Liver (tissue), 7 donors: ENCODE measurements at regions not wholly inside any gene's neighbourhood (a gene's known extent, or its start where the extent isn't known, plus 50 kb on each side); places are given as distances from the start of the nearest gene placed in this dataset.

Experiments
- DNase-seq: peaks from one replicate; pipeline ENCODE4 v3.0.0-alpha.2; 2017; ENCODE audit warnings: low spot score
- H3K27ac ChIP-seq, 2 donors: one replicate each; pipeline ENCODE4 v1.7.0; 2013; ENCODE audit warnings: inconsistent platforms in 2 of 2, low read length in 2 of 2, control low read depth in 1 of 2, low read depth in 1 of 2, mild to moderate bottlenecking in 1 of 2
- H3K27me3 ChIP-seq, 4 donors: one replicate each; pipeline versions ENCODE4 v1.6.1 to v1.7.0; 2013; ENCODE audit warnings: low read length in 3 of 4, inconsistent platforms in 1 of 4, mild to moderate bottlenecking in 1 of 4, moderate library complexity in 1 of 4; ENCODE audit not compliant: control insufficient read depth in 4 of 4, insufficient read depth in 4 of 4
- H3K36me3 ChIP-seq, 4 donors: one replicate each; pipeline versions ENCODE4 v1.6.1 to v1.7.0; 2013; ENCODE audit warnings: low read length in 3 of 4, mild to moderate bottlenecking in 3 of 4, low read depth in 1 of 4, moderate library complexity in 1 of 4; ENCODE audit not compliant: control insufficient read depth in 4 of 4, insufficient read depth in 3 of 4
- H3K4me1 ChIP-seq, 4 donors: one replicate each; pipeline versions ENCODE4 v1.6.1 to v1.7.0; 2013; ENCODE audit warnings: low read length in 3 of 4, mild to moderate bottlenecking in 3 of 4, moderate library complexity in 1 of 4; ENCODE audit not compliant: control insufficient read depth in 4 of 4, insufficient read depth in 4 of 4
- H3K4me3 ChIP-seq, 3 donors: one replicate each; pipeline versions ENCODE4 v1.6.1 to v1.7.0; 2013; ENCODE audit warnings: low read length in 3 of 3, control low read depth in 1 of 3, low read depth in 1 of 3, mild to moderate bottlenecking in 1 of 3
- H3K9ac ChIP-seq, 2 donors: one replicate each; pipeline ENCODE4 v1.7.0; 2013; ENCODE audit warnings: low read length in 2 of 2, mild to moderate bottlenecking in 2 of 2, moderate library complexity in 2 of 2, control low read depth in 1 of 2, low read depth in 1 of 2
- H3K9me3 ChIP-seq, 4 donors: one replicate each; pipeline versions ENCODE4 v1.6.1 to v1.7.0; 2013; ENCODE audit warnings: low read length in 3 of 4; ENCODE audit not compliant: control insufficient read depth in 4 of 4
- ATF3 ChIP-seq: IDR thresholded peaks from 2 replicates; pipeline ENCODE4 v1.6.1; 2016; ENCODE audit warnings: antibody characterized with exemption
- EGR1 ChIP-seq, 2 donors: IDR thresholded peaks; 2 replicates each; pipeline ENCODE4 v1.6.1; 2016 to 2018; ENCODE audit warnings: antibody characterized with exemption in 2 of 2, low read depth in 2 of 2
- FOXA1 ChIP-seq: IDR thresholded peaks from 2 replicates; pipeline ENCODE4 v1.6.1; 2016; ENCODE audit warnings: antibody characterized with exemption
- FOXA2 ChIP-seq: IDR thresholded peaks from 2 replicates; pipeline ENCODE4 v1.6.1; 2016; ENCODE audit warnings: antibody characterized with exemption
- GABPA ChIP-seq, 2 donors: IDR thresholded peaks in 1 of 2; conservative IDR thresholded peaks in 1 of 2; 2 replicates each; pipeline ENCODE4 v1.6.1; 2016; ENCODE audit warnings: antibody characterized with exemption in 2 of 2, mild to moderate bottlenecking in 1 of 2, moderate library complexity in 1 of 2
- HNF4A ChIP-seq, 2 donors: conservative IDR thresholded peaks; 2 replicates each; pipeline ENCODE4 v1.6.1; 2016; ENCODE audit warnings: antibody characterized with exemption in 2 of 2, mild to moderate bottlenecking in 2 of 2
- HNF4G ChIP-seq: IDR thresholded peaks from 2 replicates; pipeline ENCODE4 v1.6.1; 2016; ENCODE audit warnings: antibody characterized with exemption
- JUND ChIP-seq, 2 donors: IDR thresholded peaks; 2 replicates each; pipeline ENCODE4 v1.6.1; 2016; ENCODE audit warnings: antibody characterized with exemption in 2 of 2
- MAX ChIP-seq: IDR thresholded peaks from 2 replicates; pipeline ENCODE4 v1.6.1; 2016; ENCODE audit warnings: antibody characterized with exemption
- NR2F2 ChIP-seq: IDR thresholded peaks from 2 replicates; pipeline ENCODE4 v1.6.1; 2016; ENCODE audit warnings: antibody characterized with exemption
- RAD21 ChIP-seq, 2 donors: IDR thresholded peaks; 2 replicates each; pipeline ENCODE4 v1.6.1; 2016; ENCODE audit warnings: antibody characterized with exemption in 2 of 2, mild to moderate bottlenecking in 2 of 2
- RXRA ChIP-seq, 2 donors: IDR thresholded peaks; 2 replicates each; pipeline ENCODE4 v1.6.1; 2017 to 2018; ENCODE audit warnings: antibody characterized with exemption in 2 of 2, mild to moderate bottlenecking in 1 of 2
- SP1 ChIP-seq: IDR thresholded peaks from 2 replicates; pipeline ENCODE4 v1.6.1; 2018; ENCODE audit warnings: antibody characterized with exemption, mild to moderate bottlenecking
- TAF1 ChIP-seq: conservative IDR thresholded peaks from 2 replicates; pipeline ENCODE4 v1.6.1; 2016; ENCODE audit warnings: antibody characterized with exemption, mild to moderate bottlenecking
- YY1 ChIP-seq: IDR thresholded peaks from 2 replicates; pipeline ENCODE4 v1.6.1; 2016; ENCODE audit warnings: antibody characterized with exemption, mild to moderate bottlenecking
- ZBTB33 ChIP-seq: IDR thresholded peaks from 2 replicates; pipeline ENCODE4 v1.6.1; 2016; ENCODE audit warnings: antibody characterized with exemption
- TF ChIP-seq, protein P1 (sequence below): IDR thresholded peaks from 2 replicates; pipeline ENCODE4 v1.6.1; 2016; ENCODE audit warnings: antibody characterized with exemption, mild to moderate bottlenecking
- TF ChIP-seq, protein P2 (sequence below): fragments of 150-350 bp; IDR thresholded peaks from 2 replicates; pipeline ENCODE4 v1.5.1; 2017; ENCODE audit warnings: improper control_type of control experiment, low read depth, low read length; ENCODE audit not compliant: missing input control
- donor health status: healthy.
- donor health status: healthy.
- donor health status: healthy.
- donor health status: healthy.

GRCh38 chr1:190665045-190665444, 187.4 kb upstream of the BRINP3 start:
- Histone ChIP-seq H3K36me3 (no peaks in the 10 kb centered on the region), H3K9ac (no peak overlapping the region), H3K27ac (no peak overlapping the region), H3K9me3 (no peaks in the 10 kb centered on the region), H3K27me3 (no peaks in the 10 kb centered on the region), H3K4me1 (no peaks in the 10 kb centered on the region), H3K4me3 (no peak overlapping the region)
- DNase-seq, result no peak
- no peak for TF ChIP-seq FOXA1
- no peak for TF ChIP-seq MAX
- no peak for TF ChIP-seq FOXA2
- no peak for TF ChIP-seq RAD21 (IDR thresholded peaks at IDR 0.05)
- TF ChIP-seq, protein P1, sequence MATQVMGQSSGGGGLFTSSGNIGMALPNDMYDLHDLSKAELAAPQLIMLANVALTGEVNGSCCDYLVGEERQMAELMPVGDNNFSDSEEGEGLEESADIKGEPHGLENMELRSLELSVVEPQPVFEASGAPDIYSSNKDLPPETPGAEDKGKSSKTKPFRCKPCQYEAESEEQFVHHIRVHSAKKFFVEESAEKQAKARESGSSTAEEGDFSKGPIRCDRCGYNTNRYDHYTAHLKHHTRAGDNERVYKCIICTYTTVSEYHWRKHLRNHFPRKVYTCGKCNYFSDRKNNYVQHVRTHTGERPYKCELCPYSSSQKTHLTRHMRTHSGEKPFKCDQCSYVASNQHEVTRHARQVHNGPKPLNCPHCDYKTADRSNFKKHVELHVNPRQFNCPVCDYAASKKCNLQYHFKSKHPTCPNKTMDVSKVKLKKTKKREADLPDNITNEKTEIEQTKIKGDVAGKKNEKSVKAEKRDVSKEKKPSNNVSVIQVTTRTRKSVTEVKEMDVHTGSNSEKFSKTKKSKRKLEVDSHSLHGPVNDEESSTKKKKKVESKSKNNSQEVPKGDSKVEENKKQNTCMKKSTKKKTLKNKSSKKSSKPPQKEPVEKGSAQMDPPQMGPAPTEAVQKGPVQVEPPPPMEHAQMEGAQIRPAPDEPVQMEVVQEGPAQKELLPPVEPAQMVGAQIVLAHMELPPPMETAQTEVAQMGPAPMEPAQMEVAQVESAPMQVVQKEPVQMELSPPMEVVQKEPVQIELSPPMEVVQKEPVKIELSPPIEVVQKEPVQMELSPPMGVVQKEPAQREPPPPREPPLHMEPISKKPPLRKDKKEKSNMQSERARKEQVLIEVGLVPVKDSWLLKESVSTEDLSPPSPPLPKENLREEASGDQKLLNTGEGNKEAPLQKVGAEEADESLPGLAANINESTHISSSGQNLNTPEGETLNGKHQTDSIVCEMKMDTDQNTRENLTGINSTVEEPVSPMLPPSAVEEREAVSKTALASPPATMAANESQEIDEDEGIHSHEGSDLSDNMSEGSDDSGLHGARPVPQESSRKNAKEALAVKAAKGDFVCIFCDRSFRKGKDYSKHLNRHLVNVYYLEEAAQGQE, result no peak
- TF ChIP-seq TAF1, result no peak
- TF ChIP-seq ATF3, result no peak
- TF ChIP-seq, protein P2, sequence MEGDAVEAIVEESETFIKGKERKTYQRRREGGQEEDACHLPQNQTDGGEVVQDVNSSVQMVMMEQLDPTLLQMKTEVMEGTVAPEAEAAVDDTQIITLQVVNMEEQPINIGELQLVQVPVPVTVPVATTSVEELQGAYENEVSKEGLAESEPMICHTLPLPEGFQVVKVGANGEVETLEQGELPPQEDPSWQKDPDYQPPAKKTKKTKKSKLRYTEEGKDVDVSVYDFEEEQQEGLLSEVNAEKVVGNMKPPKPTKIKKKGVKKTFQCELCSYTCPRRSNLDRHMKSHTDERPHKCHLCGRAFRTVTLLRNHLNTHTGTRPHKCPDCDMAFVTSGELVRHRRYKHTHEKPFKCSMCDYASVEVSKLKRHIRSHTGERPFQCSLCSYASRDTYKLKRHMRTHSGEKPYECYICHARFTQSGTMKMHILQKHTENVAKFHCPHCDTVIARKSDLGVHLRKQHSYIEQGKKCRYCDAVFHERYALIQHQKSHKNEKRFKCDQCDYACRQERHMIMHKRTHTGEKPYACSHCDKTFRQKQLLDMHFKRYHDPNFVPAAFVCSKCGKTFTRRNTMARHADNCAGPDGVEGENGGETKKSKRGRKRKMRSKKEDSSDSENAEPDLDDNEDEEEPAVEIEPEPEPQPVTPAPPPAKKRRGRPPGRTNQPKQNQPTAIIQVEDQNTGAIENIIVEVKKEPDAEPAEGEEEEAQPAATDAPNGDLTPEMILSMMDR, result no peak
- TF ChIP-seq HNF4G, result no peak
- no peak for TF ChIP-seq NR2F2
- no peak for TF ChIP-seq ZBTB33
- TF ChIP-seq EGR1 (IDR thresholded peaks at IDR 0.05; ENCODE audit: low read depth in 2 of 2), result no peak
- no peak for TF ChIP-seq YY1
- TF ChIP-seq JUND (IDR thresholded peaks at IDR 0.05), result no peak
- TF ChIP-seq HNF4A (conservative IDR thresholded peaks at IDR 0.05), result no peak
- TF ChIP-seq RXRA (IDR thresholded peaks at IDR 0.05), result no peak
- no peak for TF ChIP-seq SP1
- TF ChIP-seq GABPA (IDR thresholded peaks at IDR 0.05 in 1 of 2, conservative IDR thresholded peaks at IDR 0.05 in 1 of 2), result no peak

DNA sequence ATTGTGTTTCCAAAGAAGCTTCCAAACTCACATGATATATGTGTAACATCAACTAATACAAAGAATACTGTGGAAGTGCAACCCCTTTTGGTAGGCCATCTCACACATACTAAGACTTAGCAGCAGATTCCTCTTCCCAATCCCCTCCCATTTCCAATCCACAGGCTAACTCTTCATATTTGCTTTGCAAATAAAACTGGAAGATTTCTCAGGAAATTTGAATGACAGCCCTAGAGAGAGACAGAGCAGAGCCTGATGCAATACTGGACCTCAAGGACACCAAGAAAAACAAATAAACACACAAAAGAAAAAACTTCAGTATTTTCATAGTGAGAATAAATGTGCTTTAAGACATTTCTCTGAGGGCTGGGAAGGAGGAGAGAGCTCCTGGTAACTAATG, 190.2 kb upstream of the BRINP3 start:
- DNase-seq, result no peak
- TF ChIP-seq SP1, result no peak
- TF ChIP-seq FOXA2, result no peak
- TF ChIP-seq, protein P2, result no peak
- TF ChIP-seq ATF3, result no peak
- no peak for TF ChIP-seq RXRA (IDR thresholded peaks at IDR 0.05)
- no peak for TF ChIP-seq GABPA (IDR thresholded peaks at IDR 0.05 in 1 of 2, conservative IDR thresholded peaks at IDR 0.05 in 1 of 2)
- TF ChIP-seq YY1, result no peak
- no peak for TF ChIP-seq RAD21 (IDR thresholded peaks at IDR 0.05)
- TF ChIP-seq ZBTB33, result no peak
- TF ChIP-seq FOXA1, result no peak
- no peak for TF ChIP-seq NR2F2
- TF ChIP-seq TAF1, result no peak
- no peak for TF ChIP-seq JUND (IDR thresholded peaks at IDR 0.05)
- no peak for TF ChIP-seq HNF4A (conservative IDR thresholded peaks at IDR 0.05)
- TF ChIP-seq HNF4G, result no peak
- Histone ChIP-seq H3K9ac (no peak overlapping the region), H3K4me1 (no peaks in the 10 kb centered on the region), H3K36me3 (no peaks in the 10 kb centered on the region), H3K9me3 (no peaks in the 10 kb centered on the region), H3K27ac (no peak overlapping the region), H3K27me3 (no peaks in the 10 kb centered on the region), H3K4me3 (no peak overlapping the region)
